HG02642 (cell line): ENCODE measurements at regions not wholly inside any gene's neighbourhood (a gene's known extent, or its start where the extent isn't known, plus 50 kb on each side); places are given as distances from the start of the nearest gene placed in this dataset.

Experiments
- ATAC-seq: cut with Tn5 transposase; IDR thresholded peaks from one replicate; pipeline ENCODE4 v1.9.1; 2021; ENCODE audit warnings: mild to moderate bottlenecking; ENCODE audit not compliant: unreplicated experiment, poor library complexity

GRCh38 chr5:105740242-105740641 is 1930.5 kb downstream of the EFNA5 start:
- ATAC-seq: no peak

GRCh38 chr5:105739732-105740131 is 1931.0 kb downstream of the EFNA5 start:
- ATAC-seq: no peak

GRCh38 chr5:105735704-105736103 is 1935.0 kb downstream of the EFNA5 start:
- no peak for ATAC-seq

GRCh38 chr5:105730982-105731381 is 1939.8 kb downstream of the EFNA5 start:
- ATAC-seq: no peak

- no peak for ATAC-seq
These were observed 1944.6 kb downstream of the EFNA5 start for GRCh38 chr5:105726093-105726492.

GRCh38 chr5:105708442-105708841 is 1962.3 kb downstream of the EFNA5 start:
- no peak for ATAC-seq

GRCh38 chr5:105702323-105702722 is 1968.4 kb downstream of the EFNA5 start:
- ATAC-seq: no peak

- ATAC-seq: no peak
These were observed 1974.3 kb downstream of the EFNA5 start for GRCh38 chr5:105696440-105696839.

- ATAC-seq: no peak
These were observed 1974.8 kb downstream of the EFNA5 start for GRCh38 chr5:105695941-105696340.

- ATAC-seq: no peak
These were observed 1981.1 kb downstream of the EFNA5 start for GRCh38 chr5:105689596-105689995.

- no peak for ATAC-seq
These were observed 1982.4 kb downstream of the EFNA5 start for GRCh38 chr5:105688227-105688792.

GRCh38 chr5:105687493-105687892 is 1983.2 kb downstream of the EFNA5 start:
- no peak for ATAC-seq

- ATAC-seq: no peak
These were observed 1984.9 kb downstream of the EFNA5 start for GRCh38 chr5:105685884-105686283.

- ATAC-seq: no peak
These were observed 1985.9 kb downstream of the EFNA5 start for GRCh38 chr5:105684799-105685198.

GRCh38 chr5:105680858-105681475 is 1989.8 kb downstream of the EFNA5 start:
- ATAC-seq: no peak

GRCh38 chr5:105677291-105677690 is 1993.4 kb downstream of the EFNA5 start:
- ATAC-seq: no peak

- no peak for ATAC-seq
These were observed 2000.1 kb downstream of the EFNA5 start for GRCh38 chr5:105670596-105670995.

- ATAC-seq: no peak
These were observed 2007.1 kb downstream of the EFNA5 start for GRCh38 chr5:105663671-105664070.

GRCh38 chr5:105659396-105659795 is 2011.3 kb downstream of the EFNA5 start:
- ATAC-seq: no peak

- no peak for ATAC-seq
These were observed 2030.4 kb downstream of the EFNA5 start for GRCh38 chr5:105640328-105640727.

- no peak for ATAC-seq
These were observed 2031.2 kb downstream of the EFNA5 start for GRCh38 chr5:105639511-105639910.

- no peak for ATAC-seq
These were observed 2031.7 kb downstream of the EFNA5 start for GRCh38 chr5:105639068-105639467.
